Right atrium auricular region (tissue), 2 donors: ENCODE measurements at regions not wholly inside any gene's neighbourhood (a gene's known extent, or its start where the extent isn't known, plus 50 kb on each side); places are given as distances from the start of the nearest gene placed in this dataset.

Source experiments
- microRNA counts, 2 donors: library from miRNA; unstranded; fragments of <30 nt; microRNA quantifications; one replicate each; lab custom pipeline; 2016 to 2017
- microRNA-seq, 2 donors: library from miRNA; unstranded; fragments of <30 nt; microRNA quantifications; one replicate each; pipeline ENCODE4, GENCODE V29; 2016 to 2017; ENCODE audit warnings: borderline number of aligned reads in 2 of 2, borderline replicate concordance in 1 of 2

MicroRNAs encoded in the stretch of these regions (microRNA counts, 767-probe panel; counts per million panel counts)
- 0 to 31.0 counts per million in 2 donors for microRNA hsa-miR-924 (lab: Ali Mortazavi, UCI)

Small RNA genes in the stretch of these regions (microRNA-seq; reads per million reads assigned to microRNA genes)
- gene MIR4318 (0 reads per million in 2 donors), gene MIR5583-1 (0 reads per million in 2 donors), gene MIR5583-2 (0 reads per million in 2 donors), gene MIR924 (0 reads per million in 2 donors)
